Loucy (cell line): ENCODE measurements at regions not wholly inside any gene's neighbourhood (a gene's known extent, or its start where the extent isn't known, plus 50 kb on each side); places are given as distances from the start of the nearest gene placed in this dataset.

Experiments
- EZH2phosphoT487 ChIP-seq: fragments of 200-600 bp; IDR thresholded peaks from 2 replicates; pipeline ENCODE4 v1.6.1; 2018; ENCODE audit warnings: antibody characterized with exemption, mild to moderate bottlenecking, moderate library complexity, borderline replicate concordance
- TF ChIP-seq, protein P1 (sequence below): fragments of 200-600 bp; sonication (generic); conservative IDR thresholded peaks from 2 replicates; pipeline ENCODE4 v1.5.1; 2014; ENCODE audit warnings: mild to moderate bottlenecking, antibody characterized with exemption, low read length

DNA sequence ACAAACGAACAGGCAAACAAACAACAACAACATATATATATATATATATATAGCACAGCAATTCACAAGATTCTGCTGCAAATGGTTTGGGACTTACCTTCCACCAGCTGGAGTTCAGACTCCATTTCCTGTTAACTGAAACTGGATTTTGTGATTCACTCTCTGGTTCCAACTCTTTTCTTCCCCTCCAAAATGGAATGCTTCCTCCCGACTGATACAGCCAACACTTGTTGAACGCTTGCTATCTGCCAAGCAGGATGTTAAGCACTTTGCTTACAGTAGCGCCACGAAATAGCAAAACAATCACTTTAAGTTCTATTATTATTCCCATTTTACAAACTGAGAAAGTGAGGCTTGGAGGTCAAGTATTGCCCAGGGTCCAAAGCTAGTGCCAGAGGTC lies 116.0 kb upstream of the TMEM132C start:
- no peak for TF ChIP-seq EZH2phosphoT487
- TF ChIP-seq, protein P1, sequence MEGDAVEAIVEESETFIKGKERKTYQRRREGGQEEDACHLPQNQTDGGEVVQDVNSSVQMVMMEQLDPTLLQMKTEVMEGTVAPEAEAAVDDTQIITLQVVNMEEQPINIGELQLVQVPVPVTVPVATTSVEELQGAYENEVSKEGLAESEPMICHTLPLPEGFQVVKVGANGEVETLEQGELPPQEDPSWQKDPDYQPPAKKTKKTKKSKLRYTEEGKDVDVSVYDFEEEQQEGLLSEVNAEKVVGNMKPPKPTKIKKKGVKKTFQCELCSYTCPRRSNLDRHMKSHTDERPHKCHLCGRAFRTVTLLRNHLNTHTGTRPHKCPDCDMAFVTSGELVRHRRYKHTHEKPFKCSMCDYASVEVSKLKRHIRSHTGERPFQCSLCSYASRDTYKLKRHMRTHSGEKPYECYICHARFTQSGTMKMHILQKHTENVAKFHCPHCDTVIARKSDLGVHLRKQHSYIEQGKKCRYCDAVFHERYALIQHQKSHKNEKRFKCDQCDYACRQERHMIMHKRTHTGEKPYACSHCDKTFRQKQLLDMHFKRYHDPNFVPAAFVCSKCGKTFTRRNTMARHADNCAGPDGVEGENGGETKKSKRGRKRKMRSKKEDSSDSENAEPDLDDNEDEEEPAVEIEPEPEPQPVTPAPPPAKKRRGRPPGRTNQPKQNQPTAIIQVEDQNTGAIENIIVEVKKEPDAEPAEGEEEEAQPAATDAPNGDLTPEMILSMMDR = no peak
